Astrocyte of the cerebellum (primary cell): ENCODE measurements at regions not wholly inside any gene's neighbourhood (a gene's known extent, or its start where the extent isn't known, plus 50 kb on each side); places are given as distances from the start of the nearest gene placed in this dataset.

Experiments
- DNase-seq: peaks from one replicate; pipeline ENCODE4 v3.0.0-alpha.2; 2011; ENCODE audit warnings: low read depth
- H3K4me3 ChIP-seq: 2 replicates; pipeline ENCODE4 v1.5.1; 2011; ENCODE audit warnings: mild to moderate bottlenecking, low read depth, low read length, moderate library complexity
- in situ Hi-C: cut with HindIII; loops from 2 replicates; pipeline ENCODE4 v1.10.0; 2017; ENCODE audit warnings: low sequenced_read_pairs
- TF ChIP-seq, protein P1 (sequence below): IDR thresholded peaks from 2 replicates; pipeline ENCODE4 v1.5.1; 2012; ENCODE audit warnings: low read length, low read depth, moderate library complexity, mild to moderate bottlenecking; ENCODE audit errors: missing control alignments

DNA sequence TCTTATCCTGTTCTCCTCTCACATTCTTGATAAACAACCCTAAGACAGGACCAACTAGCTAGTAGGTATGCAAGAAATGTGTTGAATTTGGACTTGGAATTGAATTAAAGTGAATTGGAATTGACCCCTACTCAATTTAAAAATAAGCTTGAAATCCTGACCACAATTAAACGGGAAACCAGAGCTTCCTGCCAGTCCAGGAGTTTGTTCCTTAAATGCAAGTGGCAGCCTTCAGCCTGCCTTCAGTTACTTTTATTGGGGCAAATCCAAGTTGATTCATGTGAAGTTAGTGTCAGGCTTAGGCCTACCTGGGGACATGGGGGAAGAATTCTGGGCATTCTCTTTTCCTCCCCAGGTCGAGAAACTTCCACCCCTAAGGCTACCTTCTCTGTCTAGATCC is 457.6 kb downstream of the BCL11A start:
- TF ChIP-seq, protein P1, sequence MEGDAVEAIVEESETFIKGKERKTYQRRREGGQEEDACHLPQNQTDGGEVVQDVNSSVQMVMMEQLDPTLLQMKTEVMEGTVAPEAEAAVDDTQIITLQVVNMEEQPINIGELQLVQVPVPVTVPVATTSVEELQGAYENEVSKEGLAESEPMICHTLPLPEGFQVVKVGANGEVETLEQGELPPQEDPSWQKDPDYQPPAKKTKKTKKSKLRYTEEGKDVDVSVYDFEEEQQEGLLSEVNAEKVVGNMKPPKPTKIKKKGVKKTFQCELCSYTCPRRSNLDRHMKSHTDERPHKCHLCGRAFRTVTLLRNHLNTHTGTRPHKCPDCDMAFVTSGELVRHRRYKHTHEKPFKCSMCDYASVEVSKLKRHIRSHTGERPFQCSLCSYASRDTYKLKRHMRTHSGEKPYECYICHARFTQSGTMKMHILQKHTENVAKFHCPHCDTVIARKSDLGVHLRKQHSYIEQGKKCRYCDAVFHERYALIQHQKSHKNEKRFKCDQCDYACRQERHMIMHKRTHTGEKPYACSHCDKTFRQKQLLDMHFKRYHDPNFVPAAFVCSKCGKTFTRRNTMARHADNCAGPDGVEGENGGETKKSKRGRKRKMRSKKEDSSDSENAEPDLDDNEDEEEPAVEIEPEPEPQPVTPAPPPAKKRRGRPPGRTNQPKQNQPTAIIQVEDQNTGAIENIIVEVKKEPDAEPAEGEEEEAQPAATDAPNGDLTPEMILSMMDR, result no peak
- in situ Hi-C loops, result no loop called here
- H3K4me3 ChIP-seq, result no peak overlapping the region
- no peak for DNase-seq

DNA sequence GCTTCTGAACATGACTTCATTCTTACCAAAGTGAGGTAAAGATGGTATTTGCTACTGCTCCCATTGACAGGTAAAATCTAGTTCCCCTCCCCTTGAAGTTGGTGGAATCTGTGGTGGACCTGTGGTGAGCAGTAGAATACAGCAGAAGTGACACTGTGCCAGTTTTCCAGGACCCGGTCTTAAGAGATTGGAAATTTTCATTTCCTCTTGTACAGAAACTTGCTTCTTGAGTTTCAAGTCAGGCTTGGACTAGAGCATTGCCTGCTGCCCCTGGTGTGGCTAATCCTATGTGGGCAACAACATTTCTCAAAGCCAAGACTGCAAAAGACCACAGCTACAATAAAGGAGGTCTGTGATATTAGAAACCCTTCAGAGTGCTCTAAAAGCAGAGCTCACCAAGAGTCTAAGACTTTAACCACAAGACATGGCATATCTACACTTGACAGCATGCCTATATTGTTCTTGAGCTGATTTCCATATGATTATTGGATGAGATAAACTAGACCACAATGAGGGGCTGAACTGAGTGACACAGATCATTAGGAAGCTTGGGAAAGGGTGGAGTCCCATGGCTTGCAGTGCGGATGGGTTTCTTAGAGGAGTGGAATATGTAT is 458.1 kb downstream of the BCL11A start:
- in situ Hi-C loops, result no loop called here
- TF ChIP-seq, protein P1, result no peak

DNA sequence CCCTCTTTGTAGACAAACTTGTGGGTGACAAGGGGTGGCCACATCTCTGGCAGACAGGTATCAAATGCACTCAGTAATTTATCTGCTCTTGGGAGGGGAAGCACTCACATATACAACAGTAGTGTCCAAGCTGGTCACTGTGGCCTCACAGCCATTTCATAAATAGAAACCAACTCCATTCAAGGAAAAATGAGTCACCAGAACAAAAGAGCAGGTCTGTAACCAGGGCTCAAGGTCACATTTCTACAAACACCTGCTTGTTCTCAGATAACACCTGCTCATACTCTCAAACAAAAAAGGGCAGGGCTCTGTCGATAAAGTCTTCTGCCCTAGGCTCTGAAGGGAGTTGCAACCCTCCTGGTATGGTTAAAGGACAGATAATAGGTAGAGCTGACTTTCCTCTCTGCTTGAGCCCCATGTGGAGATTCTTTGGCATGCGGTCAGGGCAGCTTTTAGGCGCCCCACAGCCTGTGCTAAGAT is 459.0 kb downstream of the BCL11A start:
- no peak for DNase-seq
- H3K4me3 ChIP-seq, result no peak overlapping the region
- TF ChIP-seq, protein P1, result no peak
- in situ Hi-C loops, result no loop called here

More for the DNA sequence above, 458.1 kb downstream of the BCL11A start:
- no peak overlapping the region for H3K4me3 ChIP-seq
- no peak for DNase-seq

DNA sequence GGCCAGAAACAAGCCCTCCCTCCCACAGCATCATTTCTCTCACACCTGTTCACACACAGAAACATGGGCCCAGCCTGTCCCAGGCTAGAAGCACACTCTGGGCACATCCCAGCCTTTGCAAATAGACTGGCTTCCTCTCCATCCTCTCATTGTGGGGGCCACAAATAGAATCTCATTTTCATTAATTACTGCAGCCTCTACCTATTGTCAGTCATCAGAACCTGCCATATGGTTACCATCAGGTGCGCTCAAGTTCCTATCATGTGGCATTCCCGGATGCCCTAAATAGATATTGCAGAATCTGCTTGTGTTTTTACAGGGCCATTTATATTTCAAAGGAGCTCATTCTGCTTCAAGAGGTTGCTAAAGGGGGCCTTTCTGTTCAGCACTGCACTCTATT is 460.7 kb downstream of the BCL11A start:
- in situ Hi-C loops, result no loop called here
- DNase-seq, result no peak
- TF ChIP-seq, protein P1, result no peak
- H3K4me3 ChIP-seq, result no peak overlapping the region

DNA sequence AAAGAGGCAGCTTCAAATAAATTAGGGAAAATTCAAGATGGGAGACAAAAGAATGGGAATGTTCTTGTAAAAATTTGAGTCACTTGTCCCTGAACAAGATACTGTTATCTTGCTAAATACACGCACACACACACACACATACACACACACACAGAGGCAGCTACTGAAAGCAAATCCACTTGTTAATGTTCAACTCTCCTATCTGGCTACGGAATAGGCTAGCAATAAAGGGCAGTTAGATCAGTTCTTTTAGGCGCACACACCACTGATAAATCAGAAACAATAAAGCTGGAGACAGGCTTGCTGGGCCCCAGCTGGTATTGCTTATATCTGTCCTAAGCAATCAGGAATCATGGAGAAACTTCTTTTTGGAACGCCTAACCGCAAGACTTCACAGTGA is 461.6 kb downstream of the BCL11A start:
- no peak overlapping the region for H3K4me3 ChIP-seq
- TF ChIP-seq, protein P1, result no peak
- DNase-seq, result no peak
- in situ Hi-C loops, result no loop called here

DNA sequence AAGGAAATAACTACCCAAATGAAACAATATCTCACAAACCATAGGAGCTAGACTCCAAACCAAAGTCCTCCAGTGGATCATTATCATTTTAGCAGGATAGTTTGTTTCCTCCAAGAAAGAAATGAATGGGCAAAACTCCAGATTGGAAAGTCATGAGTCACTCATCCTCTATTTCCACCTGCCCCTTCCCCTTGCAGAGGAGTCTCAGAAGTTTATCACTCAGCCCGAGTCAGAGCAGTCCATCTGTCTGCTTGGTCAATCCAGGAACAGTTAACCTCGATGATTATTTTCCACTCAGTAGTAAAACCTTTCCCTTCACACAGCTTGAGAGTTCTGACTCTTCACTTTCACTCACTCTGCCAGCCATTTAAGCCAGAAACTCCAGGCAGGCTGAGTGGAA is 462.2 kb downstream of the BCL11A start:
- TF ChIP-seq, protein P1, result no peak
- H3K4me3 ChIP-seq, result no peak overlapping the region
- in situ Hi-C loops, result no loop called here
- no peak for DNase-seq
